HG03469 (cell line): ENCODE measurements at regions not wholly inside any gene's neighbourhood (a gene's known extent, or its start where the extent isn't known, plus 50 kb on each side); places are given as distances from the start of the nearest gene placed in this dataset.

ENCODE experiments used
- ATAC-seq: cut with Tn5 transposase; IDR thresholded peaks from one replicate; pipeline ENCODE4 v1.9.1; 2021; ENCODE audit warnings: mild to moderate bottlenecking, moderate library complexity, moderate number of reproducible peaks; ENCODE audit not compliant: unreplicated experiment

DNA sequence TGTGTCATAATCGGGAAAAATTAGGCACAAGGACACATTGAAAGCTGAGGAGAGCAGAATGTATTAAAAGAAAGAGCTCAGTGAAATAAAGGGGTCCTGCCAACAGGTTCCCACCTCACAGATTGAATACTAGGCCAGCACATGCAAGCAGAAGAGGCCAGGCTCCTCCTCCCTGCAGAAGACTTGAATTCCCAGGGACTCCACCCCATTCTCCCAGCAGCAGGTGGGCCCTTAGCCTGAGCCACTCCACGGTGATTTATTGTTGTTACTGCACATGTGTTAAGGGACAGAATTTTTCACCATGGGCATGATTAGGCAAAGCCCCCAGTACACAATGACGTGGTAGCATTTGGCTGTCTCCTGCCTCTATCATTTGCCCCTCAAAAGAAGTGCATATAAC lies 1844.7 kb downstream of the NCAM2 start:
- no peak for ATAC-seq

DNA sequence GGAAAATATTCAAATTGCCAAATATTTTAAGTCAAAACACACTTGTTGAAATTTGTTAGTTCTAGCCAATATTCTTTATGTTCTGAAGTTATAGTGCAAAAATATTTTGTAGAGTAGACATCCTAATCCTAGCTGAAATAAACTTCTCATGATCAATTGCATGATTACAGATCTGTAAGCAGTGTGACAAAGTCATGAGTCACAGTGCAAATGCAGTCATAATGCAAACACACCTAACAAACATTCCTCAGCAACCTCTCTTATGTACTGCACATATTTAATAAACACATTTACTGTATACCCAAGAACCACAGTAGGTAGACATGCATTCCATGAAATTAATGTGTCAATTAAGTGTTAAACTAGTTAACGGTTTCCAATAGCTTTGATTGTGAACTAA lies 1857.4 kb downstream of the NCAM2 start:
- no peak for ATAC-seq

DNA sequence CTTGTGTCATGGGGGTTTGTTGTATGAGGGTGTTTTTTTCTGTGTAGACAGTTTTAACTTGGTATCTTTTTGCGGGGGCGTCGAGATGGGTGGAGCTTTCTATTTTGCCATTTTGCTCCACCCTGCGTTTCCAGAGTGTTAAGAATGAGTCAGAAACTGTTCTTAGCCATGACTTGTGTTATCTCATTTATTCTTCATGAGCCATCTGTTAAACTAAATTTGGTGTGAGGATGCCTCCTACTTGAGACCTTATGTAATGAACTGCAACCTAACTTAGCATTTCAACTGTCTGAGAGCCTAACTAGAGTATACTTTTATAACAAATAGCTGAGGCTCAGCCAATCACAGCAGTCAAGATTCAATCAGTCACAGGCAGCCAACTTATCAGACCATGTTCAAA lies 1873.5 kb downstream of the NCAM2 start:
- no peak for ATAC-seq

GRCh38 chr21:22880573-22880972 lies 1882.4 kb downstream of the NCAM2 start:
- no peak for ATAC-seq

GRCh38 chr21:22881131-22881530 lies 1882.9 kb downstream of the NCAM2 start:
- ATAC-seq: no peak

- no peak for ATAC-seq
These were observed 1886.9 kb downstream of the NCAM2 start for GRCh38 chr21:22885079-22885478.

DNA sequence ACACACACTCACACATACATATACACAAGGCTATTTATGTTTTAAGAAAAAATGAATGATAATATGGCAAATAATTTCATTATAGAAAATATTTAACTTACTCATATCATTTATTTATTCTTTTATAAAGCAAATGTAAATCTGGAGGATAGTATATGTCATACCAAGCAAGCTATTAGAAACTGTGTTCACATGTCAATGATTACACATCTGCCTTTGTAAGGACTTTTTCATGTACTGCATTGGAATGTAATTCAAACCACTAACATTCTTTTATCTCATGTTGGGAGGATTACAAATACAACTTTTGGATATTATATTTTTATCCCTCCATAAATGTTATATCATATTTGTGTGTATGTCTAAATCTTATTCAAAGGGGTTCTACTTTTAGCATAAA lies 1887.4 kb downstream of the NCAM2 start:
- no peak for ATAC-seq

- ATAC-seq: no peak
These were observed 1891.2 kb downstream of the NCAM2 start for GRCh38 chr21:22889445-22889844.

GRCh38 chr21:22890656-22891055 lies 1892.4 kb downstream of the NCAM2 start:
- no peak for ATAC-seq

DNA sequence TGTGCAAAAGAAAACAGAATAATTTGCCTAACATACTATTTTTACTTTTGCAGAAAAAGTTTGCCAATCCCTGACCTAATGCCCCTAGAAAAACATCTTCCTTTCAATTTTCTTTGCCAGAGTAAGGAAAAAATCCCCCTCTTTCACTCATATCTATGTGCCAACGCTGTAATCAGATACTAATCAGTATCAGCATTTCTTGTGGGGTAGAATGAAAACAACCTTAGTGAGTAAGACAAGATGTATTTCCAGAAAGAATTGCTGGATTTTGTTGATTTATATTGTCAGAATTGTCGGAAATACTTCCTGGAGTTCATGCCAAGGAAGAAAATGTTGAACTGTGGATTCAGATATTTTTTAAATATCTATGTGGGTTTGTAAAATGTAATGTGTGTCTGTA lies 1893.8 kb downstream of the NCAM2 start:
- no peak for ATAC-seq

DNA sequence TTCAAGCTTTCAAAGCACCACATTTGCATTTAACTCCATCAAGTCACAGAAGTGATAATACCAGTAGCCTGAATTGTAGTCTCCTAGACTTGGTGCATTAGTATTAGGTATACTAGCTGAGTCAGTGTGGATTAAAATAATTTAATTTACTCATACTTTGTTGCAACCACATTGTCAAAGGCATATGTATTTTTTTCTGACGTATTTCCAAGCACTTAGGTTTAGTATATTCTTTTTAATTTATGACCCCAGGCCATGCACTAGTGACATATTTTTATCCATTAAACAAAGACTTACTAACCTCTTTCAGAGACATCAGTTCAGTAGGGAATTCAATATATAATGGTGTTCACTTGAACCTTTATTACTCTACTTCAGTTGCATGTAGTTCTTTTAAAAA lies 1894.5 kb downstream of the NCAM2 start:
- no peak for ATAC-seq

DNA sequence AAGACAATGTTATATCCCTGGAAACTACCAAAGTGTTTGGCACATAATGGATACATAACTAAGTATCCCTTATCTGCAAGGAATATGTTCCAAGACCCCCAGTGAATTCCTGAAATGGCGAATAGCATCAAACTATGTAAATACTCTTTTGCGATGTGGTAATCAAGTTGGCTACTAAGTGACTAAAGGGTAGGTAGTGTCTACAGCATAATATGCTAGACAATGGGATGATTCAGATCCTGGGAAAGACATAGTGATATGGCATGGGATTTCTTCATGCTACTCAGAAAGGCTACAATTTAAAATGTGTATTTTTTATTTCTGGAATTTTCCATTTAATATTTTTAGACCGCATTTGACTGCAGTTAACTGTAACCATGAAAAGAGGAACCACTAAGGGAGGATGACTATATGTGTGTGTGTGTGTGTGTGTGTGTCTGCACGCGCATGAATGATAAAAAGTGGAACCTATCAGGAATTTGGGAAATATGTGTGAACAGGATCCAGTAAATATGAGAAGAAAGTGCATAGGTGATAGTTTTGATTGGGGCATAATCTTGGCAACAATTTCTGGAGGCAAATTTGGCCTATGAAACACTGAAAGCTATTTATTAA lies 1899.9 kb downstream of the NCAM2 start:
- ATAC-seq: no peak

GRCh38 chr21:22900490-22900889 lies 1902.3 kb downstream of the NCAM2 start:
- ATAC-seq: no peak

DNA sequence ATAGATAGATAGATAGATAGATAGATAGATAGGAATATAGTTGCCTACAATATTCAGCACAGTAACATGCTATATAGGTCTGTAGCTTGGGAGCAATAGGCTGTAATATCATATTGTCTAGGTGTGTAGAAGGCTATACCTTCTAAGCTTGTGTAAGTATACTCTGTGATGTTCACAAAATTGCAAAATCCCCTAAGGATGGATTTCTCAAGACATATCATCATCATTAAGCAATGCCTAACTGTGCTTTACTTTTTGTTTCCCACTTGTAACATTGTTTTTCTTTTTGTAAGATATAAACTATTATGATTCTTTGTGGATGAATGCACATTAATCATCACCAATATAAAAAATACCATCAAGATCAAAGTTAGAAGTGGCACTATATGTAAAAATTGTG lies 1905.6 kb downstream of the NCAM2 start:
- ATAC-seq: no peak

DNA sequence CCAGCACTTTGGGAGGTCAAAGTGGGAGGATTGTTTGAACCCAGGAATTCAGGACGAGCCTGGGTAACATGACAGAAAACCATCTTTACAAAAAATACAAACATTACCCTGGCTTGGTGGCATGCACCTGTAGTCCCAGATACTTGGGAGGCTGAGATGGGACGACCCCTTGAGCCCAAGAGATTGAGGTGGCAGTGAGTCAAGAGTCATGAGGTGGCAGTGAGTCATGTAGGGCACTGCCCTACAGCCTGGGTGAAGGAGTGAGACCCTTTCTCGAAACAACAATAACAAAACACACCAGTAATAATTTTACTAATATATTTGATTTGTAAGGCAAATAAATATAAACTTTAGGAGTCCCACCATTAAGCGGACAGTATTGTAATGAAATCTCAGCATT lies 1906.2 kb downstream of the NCAM2 start:
- ATAC-seq: no peak

- ATAC-seq: no peak
These were observed 1926.8 kb downstream of the NCAM2 start for GRCh38 chr21:22925032-22925431.

DNA sequence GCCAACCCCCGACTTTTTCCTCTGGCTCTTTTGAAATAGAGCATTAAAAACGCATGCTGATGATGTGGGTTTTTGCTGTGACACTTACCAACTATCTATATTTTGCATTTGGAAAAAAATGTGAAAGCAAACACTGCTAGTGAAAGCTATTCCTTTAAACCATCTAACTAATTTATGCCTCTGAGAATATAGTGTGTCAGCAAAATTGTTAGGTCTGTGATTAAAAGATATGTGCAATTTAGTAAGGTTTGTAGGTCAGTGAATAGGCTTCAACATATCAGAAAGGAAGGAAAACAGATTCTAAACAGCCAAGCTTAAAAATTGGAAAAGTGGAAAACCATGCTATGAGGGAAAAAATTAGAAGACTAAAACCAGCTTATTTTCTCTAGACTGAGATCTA lies 1929.3 kb downstream of the NCAM2 start:
- no peak for ATAC-seq

DNA sequence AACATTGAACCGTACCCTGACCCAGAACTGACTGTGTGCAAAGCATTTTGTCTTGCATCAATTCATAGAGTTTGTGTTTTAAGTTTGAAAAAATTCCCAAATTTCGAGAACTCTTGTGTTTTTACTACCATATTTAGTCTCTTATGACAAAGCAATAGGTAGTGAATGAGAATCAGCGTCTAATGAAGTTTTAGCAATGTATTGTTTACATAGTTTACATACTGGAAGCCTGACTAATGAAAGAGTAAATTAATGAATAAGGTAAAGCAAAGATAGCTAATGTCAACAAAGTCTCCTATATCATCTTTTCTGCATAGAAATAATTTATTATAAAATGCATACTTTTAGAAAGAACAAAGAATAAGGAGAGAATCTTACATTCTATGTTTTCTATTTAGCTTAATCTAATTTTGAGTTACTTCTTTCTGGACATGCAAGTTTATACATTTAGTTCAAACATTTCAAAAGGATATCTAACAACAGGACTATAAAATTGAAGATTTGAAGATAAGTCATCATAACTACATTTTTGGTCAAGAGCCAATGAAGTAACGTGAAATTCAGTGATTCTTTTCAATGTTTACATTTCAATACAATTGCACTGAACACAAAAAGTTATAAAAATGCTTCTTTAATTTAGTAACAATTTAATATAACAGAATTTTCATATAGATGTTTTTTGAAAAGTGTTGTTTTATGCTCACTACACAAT lies 1943.7 kb downstream of the NCAM2 start:
- no peak for ATAC-seq

GRCh38 chr21:22955559-22955958 lies 1957.3 kb downstream of the NCAM2 start:
- no peak for ATAC-seq

GRCh38 chr21:22961258-22961657 lies 1963.0 kb downstream of the NCAM2 start:
- ATAC-seq: no peak

GRCh38 chr21:22965455-22966135 lies 1967.4 kb downstream of the NCAM2 start:
- no peak for ATAC-seq

DNA sequence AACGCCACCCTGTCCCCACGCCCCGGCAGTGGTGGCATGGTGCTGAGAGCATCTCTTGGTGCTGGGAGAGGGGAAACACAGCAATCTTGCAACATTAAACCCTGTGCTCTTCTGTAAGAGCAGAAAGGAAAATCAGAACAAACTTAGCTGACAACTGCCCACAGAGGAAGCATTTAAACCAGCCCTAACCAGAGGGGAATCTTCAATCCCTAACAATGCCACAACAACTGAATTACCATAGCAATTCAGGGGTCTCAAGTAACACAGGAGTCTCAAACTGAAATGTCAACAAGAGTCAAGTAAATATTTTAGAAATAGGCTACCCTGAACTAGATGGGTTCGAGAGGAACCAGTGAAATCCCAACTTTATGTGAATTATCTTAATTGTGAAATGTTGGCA lies 1983.6 kb downstream of the NCAM2 start:
- ATAC-seq: no peak
